ENCODE measurements at regions not wholly inside any gene's neighbourhood (a gene's known extent, or its start where the extent isn't known, plus 50 kb on each side); places are given as distances from the start of the nearest gene placed in this dataset.

DNA sequence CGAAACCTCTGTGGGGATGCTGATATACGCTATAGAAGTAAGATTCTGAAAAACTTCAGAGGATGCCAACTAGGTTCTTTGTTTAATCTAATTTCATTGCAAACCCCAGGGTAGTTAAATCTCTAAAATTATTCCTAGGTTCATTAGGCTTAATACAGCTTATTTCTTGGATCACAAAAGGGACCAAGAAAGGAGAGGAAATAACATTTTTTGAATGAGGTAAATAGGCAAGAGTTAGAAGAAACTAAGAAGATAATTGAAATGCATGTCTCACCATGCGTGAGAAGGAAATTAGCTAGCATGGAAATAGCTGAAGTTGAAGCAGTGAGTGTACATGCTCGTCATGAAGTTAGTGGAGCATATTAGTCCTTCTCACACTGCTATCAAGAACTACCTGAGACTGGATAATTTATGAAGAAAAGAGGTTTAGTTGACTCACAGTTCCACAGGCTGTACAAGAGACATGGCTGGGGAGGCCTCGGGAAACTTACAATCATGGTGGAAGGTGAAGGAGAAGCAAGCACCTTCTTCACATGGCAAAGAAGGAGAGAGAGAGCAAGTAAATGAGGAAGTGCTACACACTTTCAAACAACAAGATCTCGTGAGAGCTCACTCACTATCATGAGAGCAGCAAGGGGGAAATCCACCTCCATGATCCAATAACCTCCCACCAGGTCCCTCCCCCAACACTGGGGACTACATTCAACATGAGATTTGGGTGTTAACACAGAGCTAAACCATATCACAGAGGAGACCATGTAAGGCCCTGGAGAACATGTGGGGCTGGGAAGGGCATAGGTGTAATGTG, 125.1 kb upstream of the OSMR start:
- TF ChIP-seq ZNF155 (tag by site-specific recombination; IDR thresholded peaks at IDR 0.05) (no peak), PRDM10 (tag by site-specific recombination; IDR thresholded peaks at IDR 0.05) (no peak), CTCF (tag by site-specific recombination; IDR thresholded peaks at IDR 0.05) (no peak), KLF1 (tag by site-specific recombination; IDR thresholded peaks at IDR 0.05) (no peak), ZNF223 (tag by site-specific recombination; IDR thresholded peaks at IDR 0.05) (no peak), SCRT1 (tag by site-specific recombination; IDR thresholded peaks at IDR 0.05; ENCODE audit: borderline replicate concordance) (no peak), ZNF274 (IDR thresholded peaks at IDR 0.05; ENCODE audit: low read length) (no peak), ZNF274 (tag by site-specific recombination; IDR thresholded peaks at IDR 0.05; ENCODE audit: borderline replicate concordance) (no peak)
